ENCODE measurements at regions not wholly inside any gene's neighbourhood (a gene's known extent, or its start where the extent isn't known, plus 50 kb on each side); places are given as distances from the start of the nearest gene placed in this dataset.

- H3K36me3 ChIP-seq (ENCODE audit: insufficient read depth, low read length, poor library complexity, severe bottlenecking): no peaks in the 10 kb centered on the region
- peak; percentile 26 for DNase-seq (ENCODE audit: low spot score)
- no peaks in the 10 kb centered on the region for H3K9me3 ChIP-seq (ENCODE audit: low read depth, low read length, poor library complexity, severe bottlenecking)
- POLR2A ChIA-PET (ENCODE audit: low non-redundant PET): no interaction called here
- intact Hi-C loops (cut with micrococcal nuclease; ENCODE audit: unreplicated experiment): no loop called here
- TF ChIP-seq CTCF (conservative IDR thresholded peaks at IDR 0.05; ENCODE audit: low read depth, low read length): no peak
- TF ChIP-seq EZH2 (IDR thresholded peaks at IDR 0.05; ENCODE audit: borderline replicate concordance, low read depth, low read length, poor library complexity, severe bottlenecking): no peak
- no TSS peak for BruUV-seq (replicated peaks)
- H3K4me1 ChIP-seq (ENCODE audit: insufficient read depth, low read length, poor library complexity, severe bottlenecking): peaks cover 19% of the 10 kb centered on the region
- no peak overlapping the region for H3K27ac ChIP-seq (ENCODE audit: low read depth, low read length, poor library complexity, severe bottlenecking)
- CTCF ChIA-PET: no interaction called here
- no peak overlapping the region for H3K4me3 ChIP-seq (ENCODE audit: low read depth, low read length, poor library complexity, severe bottlenecking)
- no peaks in the 10 kb centered on the region for H3K27me3 ChIP-seq (replicated peaks; ENCODE audit: insufficient read depth, low read depth, low read length, poor library complexity)
Measured at GRCh38 chr6:3665608-3666007, 85.9 kb downstream of the PXDC1 start.

GRCh38 chr6:3664625-3665041 is 86.9 kb downstream of the PXDC1 start:
- no peaks in the 10 kb centered on the region for H3K9me3 ChIP-seq (ENCODE audit: low read depth, low read length, poor library complexity, severe bottlenecking)
- peak overlapping the region; percentile 14 for H3K27ac ChIP-seq (ENCODE audit: low read depth, low read length, poor library complexity, severe bottlenecking)
- no peaks in the 10 kb centered on the region for H3K36me3 ChIP-seq (ENCODE audit: insufficient read depth, low read length, poor library complexity, severe bottlenecking)
- ChIA-PET CTCF (interaction anchor here (0.7 to 1.0 kb wide), 2 partner anchors 254 to 502 kb away, joined by 3 read pairs; no protein-coding TSS in a partner anchor), POLR2A (ENCODE audit: low non-redundant PET) (no interaction called here)
- TF ChIP-seq EZH2 (IDR thresholded peaks at IDR 0.05; ENCODE audit: borderline replicate concordance, low read depth, low read length, poor library complexity, severe bottlenecking) (no peak), CTCF (conservative IDR thresholded peaks at IDR 0.05; ENCODE audit: low read depth, low read length) (no peak)
- intact Hi-C loops (cut with micrococcal nuclease; ENCODE audit: unreplicated experiment): no loop called here
- H3K27me3 ChIP-seq (replicated peaks; ENCODE audit: insufficient read depth, low read depth, low read length, poor library complexity): no peaks in the 10 kb centered on the region
- BruUV-seq (replicated peaks): no TSS peak
- H3K4me3 ChIP-seq (ENCODE audit: low read depth, low read length, poor library complexity, severe bottlenecking): no peak overlapping the region
- H3K4me1 ChIP-seq (ENCODE audit: insufficient read depth, low read length, poor library complexity, severe bottlenecking): peaks cover 19% of the 10 kb centered on the region
- peak; percentile 58 for DNase-seq (ENCODE audit: low spot score)

GRCh38 chr6:3663811-3664210 is 87.7 kb downstream of the PXDC1 start:
- no peak for TF ChIP-seq EZH2 (IDR thresholded peaks at IDR 0.05; ENCODE audit: borderline replicate concordance, low read depth, low read length, poor library complexity, severe bottlenecking)
- TF ChIP-seq CTCF (conservative IDR thresholded peaks at IDR 0.05; ENCODE audit: low read depth, low read length): no peak
- CTCF ChIA-PET: interaction anchor here (1.0 kb wide), 1 partner anchor 253 kb away, joined by 3 read pairs; no protein-coding TSS in a partner anchor
- Histone ChIP-seq H3K4me1 (ENCODE audit: insufficient read depth, low read length, poor library complexity, severe bottlenecking) (peaks cover 19% of the 10 kb centered on the region), H3K9me3 (ENCODE audit: low read depth, low read length, poor library complexity, severe bottlenecking) (no peaks in the 10 kb centered on the region), H3K27ac (ENCODE audit: low read depth, low read length, poor library complexity, severe bottlenecking) (no peak overlapping the region), H3K36me3 (ENCODE audit: insufficient read depth, low read length, poor library complexity, severe bottlenecking) (no peaks in the 10 kb centered on the region), H3K4me3 (ENCODE audit: low read depth, low read length, poor library complexity, severe bottlenecking) (no peak overlapping the region), H3K27me3 (replicated peaks; ENCODE audit: insufficient read depth, low read depth, low read length, poor library complexity) (no peaks in the 10 kb centered on the region)
- intact Hi-C loops (cut with micrococcal nuclease; ENCODE audit: unreplicated experiment): no loop called here
- DNase-seq (ENCODE audit: low spot score): no peak
- BruUV-seq (replicated peaks): no TSS peak
- POLR2A ChIA-PET (ENCODE audit: low non-redundant PET): no interaction called here
